Fibroblast of lung (primary cell): ENCODE measurements at regions not wholly inside any gene's neighbourhood (a gene's known extent, or its start where the extent isn't known, plus 50 kb on each side); places are given as distances from the start of the nearest gene placed in this dataset.

Source experiments
- DNase-seq, 2 donors: peaks; one replicate each; pipeline versions ENCODE4 v3.0.0 to v3.0.0-alpha.2; 2010; ENCODE audit warnings: low read depth in 2 of 2
- H2AFZ ChIP-seq: 2 replicates; pipeline ENCODE4 v1.5.1; 2012; ENCODE audit warnings: low read length, control low read depth, inconsistent platforms
- H3K27ac ChIP-seq: 2 replicates; pipeline ENCODE4 v1.5.1; 2011; ENCODE audit warnings: low read length, control low read depth; ENCODE audit not compliant: insufficient read depth
- H3K27me3 ChIP-seq: 2 replicates; pipeline ENCODE4 v1.5.1; 2011; ENCODE audit warnings: mild to moderate bottlenecking, low read length; ENCODE audit not compliant: control insufficient read depth, insufficient read depth
- H3K36me3 ChIP-seq: 2 replicates; pipeline ENCODE4 v1.5.1; 2011; ENCODE audit warnings: low read length; ENCODE audit not compliant: control insufficient read depth, insufficient read depth
- H3K4me1 ChIP-seq: 2 replicates; pipeline ENCODE4 v1.5.1; 2011; ENCODE audit warnings: low read length; ENCODE audit not compliant: control insufficient read depth, insufficient read depth; ENCODE audit errors: extremely low read depth
- H3K4me2 ChIP-seq: 2 replicates; pipeline ENCODE4 v1.5.1; 2011; ENCODE audit warnings: low read length, control low read depth; ENCODE audit not compliant: insufficient read depth; ENCODE audit errors: extremely low read depth
- H3K4me3 ChIP-seq, 4 experiments: fragments of 200-600 bp in 1 of 4; sonication (generic) in 1 of 4; replicated peaks in 1 of 4; 2 replicates each; pipeline ENCODE4 v1.5.1; 2011 to 2016; ENCODE audit warnings: low read length in 4 of 4, low read depth in 3 of 4, mild to moderate bottlenecking in 3 of 4, control low read depth in 2 of 4, inconsistent platforms in 1 of 4, mixed read lengths in 1 of 4; ENCODE audit not compliant: insufficient read depth in 1 of 4; ENCODE audit errors: control extremely low read depth in 1 of 4
- H3K79me2 ChIP-seq: 2 replicates; pipeline ENCODE4 v1.5.1; 2012; ENCODE audit warnings: mild to moderate bottlenecking, low read length, inconsistent platforms; ENCODE audit not compliant: control insufficient read depth, insufficient read depth
- H3K9ac ChIP-seq: 2 replicates; pipeline ENCODE4 v1.5.1; 2011; ENCODE audit warnings: mild to moderate bottlenecking, low read length, control low read depth; ENCODE audit not compliant: insufficient read depth
- H3K9me3 ChIP-seq: 2 replicates; pipeline ENCODE4 v1.5.1; 2012; ENCODE audit warnings: low read depth, low read length; ENCODE audit not compliant: control insufficient read depth, insufficient read depth
- H4K20me1 ChIP-seq: 2 replicates; pipeline ENCODE4 v1.5.1; 2011; ENCODE audit warnings: low read length; ENCODE audit not compliant: control insufficient read depth, insufficient read depth; ENCODE audit errors: extremely low read depth
- CTCF ChIP-seq, 2 donors: IDR thresholded peaks in 1 of 2; conservative IDR thresholded peaks in 1 of 2; 1 replicate in 1 of 2; 2 replicates in 1 of 2; pipeline ENCODE4 v1.5.1; 2011 to 2012; ENCODE audit warnings: low read length in 2 of 2, control low read depth in 1 of 2, inconsistent platforms in 1 of 2, low read depth in 1 of 2, mild to moderate bottlenecking in 1 of 2
- EZH2 ChIP-seq: IDR thresholded peaks from 2 replicates; pipeline ENCODE4 v1.5.1; 2012; ENCODE audit warnings: low read length, control low read depth, mild to moderate bottlenecking; ENCODE audit errors: missing control alignments

GRCh38 chr2:150866431-150866830 is 379.0 kb upstream of the RND3 start:
- H3K4me3 ChIP-seq, result no peak overlapping the region
- no peak overlapping the region for H3K27ac ChIP-seq
- H3K79me2 ChIP-seq, result no peaks in the 10 kb centered on the region
- no peaks in the 10 kb centered on the region for H4K20me1 ChIP-seq
- no peak overlapping the region for H2AFZ ChIP-seq
- H3K27me3 ChIP-seq, result no peaks in the 10 kb centered on the region
- no peak for TF ChIP-seq CTCF (conservative IDR thresholded peaks at IDR 0.05 in 1 of 2, IDR thresholded peaks at IDR 0.05 in 1 of 2; ENCODE audit: low read depth in 1 of 2, low read length in 2 of 2)
- no peak for TF ChIP-seq EZH2
- H3K9ac ChIP-seq, result no peak overlapping the region
- peak; percentile 53 to 58 for DNase-seq
- no peaks in the 10 kb centered on the region for H3K9me3 ChIP-seq
- no peaks in the 10 kb centered on the region for H3K36me3 ChIP-seq
- no peaks in the 10 kb centered on the region for H3K4me1 ChIP-seq
- no peak overlapping the region for H3K4me2 ChIP-seq

GRCh38 chr2:150863691-150864090 is 376.2 kb upstream of the RND3 start:
- H3K9me3 ChIP-seq, result no peaks in the 10 kb centered on the region
- no peaks in the 10 kb centered on the region for H4K20me1 ChIP-seq
- H3K4me1 ChIP-seq, result no peaks in the 10 kb centered on the region
- no peak for DNase-seq
- no peak overlapping the region for H2AFZ ChIP-seq
- no peaks in the 10 kb centered on the region for H3K27me3 ChIP-seq
- H3K36me3 ChIP-seq, result no peaks in the 10 kb centered on the region
- H3K9ac ChIP-seq, result no peak overlapping the region
- H3K27ac ChIP-seq, result no peak overlapping the region
- TF ChIP-seq CTCF (conservative IDR thresholded peaks at IDR 0.05 in 1 of 2, IDR thresholded peaks at IDR 0.05 in 1 of 2; ENCODE audit: low read depth in 1 of 2, low read length in 2 of 2), result no peak
- no peak for TF ChIP-seq EZH2
- no peak overlapping the region for H3K4me2 ChIP-seq
- no peak overlapping the region for H3K4me3 ChIP-seq
- no peaks in the 10 kb centered on the region for H3K79me2 ChIP-seq

- Histone ChIP-seq H3K9ac (no peak overlapping the region), H3K4me3 (no peak overlapping the region), H3K36me3 (no peaks in the 10 kb centered on the region), H3K27ac (no peak overlapping the region), H2AFZ (no peak overlapping the region), H3K4me1 (no peaks in the 10 kb centered on the region), H3K79me2 (no peaks in the 10 kb centered on the region), H3K9me3 (no peaks in the 10 kb centered on the region), H3K27me3 (no peaks in the 10 kb centered on the region), H3K4me2 (no peak overlapping the region), H4K20me1 (no peaks in the 10 kb centered on the region)
- TF ChIP-seq CTCF (conservative IDR thresholded peaks at IDR 0.05 in 1 of 2, IDR thresholded peaks at IDR 0.05 in 1 of 2; ENCODE audit: low read depth in 1 of 2, low read length in 2 of 2) (no peak), EZH2 (no peak)
- DNase-seq, result no peak
Observed at GRCh38 chr2:150860301-150860700, 372.8 kb upstream of the RND3 start.
